Stimulated activated CD8-positive, alpha-beta memory T cell treated with anti-CD3 and anti-CD28 coated beads, Interleukin-4, amount 100 ng/mL, for 24 hours (primary cell): ENCODE measurements at regions not wholly inside any gene's neighbourhood (a gene's known extent, or its start where the extent isn't known, plus 50 kb on each side); places are given as distances from the start of the nearest gene placed in this dataset.
"Not testable (repeated sequence)": the region's sequence is repeated elsewhere in the genome, so short reads cannot be mapped to it uniquely, and the experiment has no call there.

Experiments used
- DNase-seq: peaks from one replicate; pipeline ENCODE4 v3.0.0-alpha.2; 2020; ENCODE audit warnings: low read depth

GRCh38 chr4:179692222-179692621, 2250.0 kb upstream of the AGA start:
- DNase-seq, result no peak

GRCh38 chr4:179695175-179695574, 2252.9 kb upstream of the AGA start:
- DNase-seq, result no peak

GRCh38 chr4:179698321-179698720, 2256.1 kb upstream of the AGA start:
- no peak for DNase-seq

- no peak for DNase-seq
Measured at GRCh38 chr4:179709961-179710624, 2267.9 kb upstream of the AGA start.

GRCh38 chr4:179719766-179720450, 2277.7 kb upstream of the AGA start:
- DNase-seq, result no peak

- DNase-seq, result not testable (repeated sequence)
Measured at GRCh38 chr4:179726491-179726890, 2284.3 kb upstream of the AGA start.

GRCh38 chr4:179728305-179728704, 2286.1 kb upstream of the AGA start:
- no peak for DNase-seq

- DNase-seq, result not testable (repeated sequence)
Measured at GRCh38 chr4:179736820-179737219, 2294.6 kb upstream of the AGA start.

GRCh38 chr4:179738822-179739221, 2296.6 kb upstream of the AGA start:
- DNase-seq, result no peak

GRCh38 chr4:179747218-179747910, 2305.1 kb upstream of the AGA start:
- DNase-seq, result no peak

GRCh38 chr4:179748837-179749236, 2306.6 kb upstream of the AGA start:
- DNase-seq, result no peak

- DNase-seq, result no peak
Measured at GRCh38 chr4:179750374-179750773, 2308.1 kb upstream of the AGA start.

- DNase-seq, result no peak
Measured at GRCh38 chr4:179751669-179752068, 2309.4 kb upstream of the AGA start.

- no peak for DNase-seq
Measured at GRCh38 chr4:179755322-179755721, 2313.1 kb upstream of the AGA start.

- DNase-seq, result no peak
Measured at GRCh38 chr4:179757641-179758040, 2315.4 kb upstream of the AGA start.

GRCh38 chr4:179762840-179763239, 2320.6 kb upstream of the AGA start:
- DNase-seq, result no peak

- DNase-seq, result no peak
Measured at GRCh38 chr4:179766938-179767337, 2324.7 kb upstream of the AGA start.

GRCh38 chr4:179768996-179769395, 2326.8 kb upstream of the AGA start:
- no peak for DNase-seq

GRCh38 chr4:179797738-179798137, 2355.5 kb upstream of the AGA start:
- DNase-seq, result no peak

- DNase-seq, result no peak
Measured at GRCh38 chr4:179803857-179804256, 2361.6 kb upstream of the AGA start.

- DNase-seq, result no peak
Measured at GRCh38 chr4:179804440-179804839, 2362.2 kb upstream of the AGA start.

- no peak for DNase-seq
Measured at GRCh38 chr4:179817317-179817716, 2375.1 kb upstream of the AGA start.

- DNase-seq, result no peak
Measured at GRCh38 chr4:179823342-179823741, 2381.1 kb upstream of the AGA start.
